ENCODE measurements at regions not wholly inside any gene's neighbourhood (a gene's known extent, or its start where the extent isn't known, plus 50 kb on each side); places are given as distances from the start of the nearest gene placed in this dataset.

DNA sequence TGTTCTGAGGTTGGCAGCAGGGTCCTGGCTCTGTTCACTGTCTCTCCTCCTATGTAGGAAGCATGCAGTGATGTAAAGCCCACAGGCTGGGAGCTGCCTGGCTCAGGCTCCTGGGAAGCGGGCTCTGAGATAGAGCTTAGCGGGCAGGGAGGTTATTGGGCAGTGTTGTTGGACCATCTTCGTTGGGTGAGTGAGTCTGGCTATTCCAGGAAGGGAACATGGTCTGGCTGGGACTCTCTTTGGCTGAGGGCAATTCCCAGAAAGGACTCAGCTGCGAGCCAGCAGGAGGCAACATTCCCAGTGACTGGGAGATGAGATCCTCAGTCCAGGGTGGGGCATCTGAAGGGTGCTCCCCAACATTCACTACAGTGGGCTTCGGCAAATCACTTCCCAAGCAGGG, 96.2 kb downstream of the CCDC185 start:
- no peak for TF ChIP-seq CTCF (IDR thresholded peaks at IDR 0.05 in 2 of 3, conservative IDR thresholded peaks at IDR 0.05 in 1 of 3; ENCODE audit: borderline replicate concordance in 1 of 3, insufficient read depth in 1 of 3, low read depth in 2 of 3, low read length in 2 of 3)
- no peak for TF ChIP-seq POLR2AphosphoS5 (IDR thresholded peaks at IDR 0.05; ENCODE audit: low read depth, low read length)
- TF ChIP-seq SIN3A (IDR thresholded peaks at IDR 0.05; ENCODE audit: low read depth), result no peak
